GM18909 (cell line): ENCODE measurements at regions not wholly inside any gene's neighbourhood (a gene's known extent, or its start where the extent isn't known, plus 50 kb on each side); places are given as distances from the start of the nearest gene placed in this dataset.

ENCODE experiments used
- ATAC-seq: cut with Tn5 transposase; IDR thresholded peaks from one replicate; pipeline ENCODE4 v1.9.1; 2021; ENCODE audit warnings: mild to moderate bottlenecking; ENCODE audit not compliant: unreplicated experiment, poor library complexity

GRCh38 chr4:20624793-20625374 lies 75.4 kb upstream of the PACRGL start:
- no peak for ATAC-seq

GRCh38 chr4:20625426-20625825 lies 74.8 kb upstream of the PACRGL start:
- no peak for ATAC-seq

- ATAC-seq, result no peak
Measured at GRCh38 chr4:20626326-20627005, 73.8 kb upstream of the PACRGL start.

GRCh38 chr4:20627866-20628265 lies 72.4 kb upstream of the PACRGL start:
- no peak for ATAC-seq

- ATAC-seq, result no peak
Measured at GRCh38 chr4:20629186-20630106, 70.8 kb upstream of the PACRGL start.

- no peak for ATAC-seq
Measured at GRCh38 chr4:20638825-20639224, 61.4 kb upstream of the PACRGL start.

- no peak for ATAC-seq
Measured at GRCh38 chr4:20639346-20639745, 60.9 kb upstream of the PACRGL start.

GRCh38 chr4:20640989-20641388 lies 59.3 kb upstream of the PACRGL start:
- ATAC-seq, result no peak

GRCh38 chr4:20641976-20642375 lies 58.3 kb upstream of the PACRGL start:
- ATAC-seq, result no peak

GRCh38 chr4:20643631-20644030 lies 56.6 kb upstream of the PACRGL start:
- no peak for ATAC-seq

- no peak for ATAC-seq
Measured at GRCh38 chr4:20645236-20645635, 55.0 kb upstream of the PACRGL start.

- ATAC-seq, result no peak
Measured at GRCh38 chr4:20646287-20646686, 54.0 kb upstream of the PACRGL start.
